GM23338 (cell line): ENCODE measurements at regions not wholly inside any gene's neighbourhood (a gene's known extent, or its start where the extent isn't known, plus 50 kb on each side); places are given as distances from the start of the nearest gene placed in this dataset.

Experiments
- EZH2 ChIP-seq: fragments of 200-600 bp; sonication (generic); IDR thresholded peaks from one replicate; pipeline ENCODE4 v1.8.0; 2017; ENCODE audit warnings: antibody characterized with exemption, mild to moderate bottlenecking, low read depth; ENCODE audit not compliant: unreplicated experiment
- EZH2phosphoT487 ChIP-seq: fragments of 200-600 bp; sonication (generic); IDR thresholded peaks from one replicate; pipeline ENCODE4 v1.8.1; 2018; ENCODE audit warnings: antibody characterized with exemption; ENCODE audit not compliant: unreplicated experiment
- JUNB ChIP-seq: IDR thresholded peaks from one replicate; pipeline ENCODE4 v1.6.1; 2016; ENCODE audit warnings: antibody characterized with exemption; ENCODE audit not compliant: unreplicated experiment
- POLR2AphosphoS5 ChIP-seq: IDR thresholded peaks from 2 replicates; pipeline ENCODE4 v1.6.1; 2016; ENCODE audit warnings: antibody characterized with exemption, low read depth
- ZNF331 ChIP-seq: fragments of 250-450 bp; sonication (Bioruptor Pico); IDR thresholded peaks from 2 replicates; pipeline ENCODE4 v1.5.0; 2020; ENCODE audit warnings: low read depth, mild to moderate bottlenecking, moderate library complexity
- TF ChIP-seq, protein P1 (sequence below), 2 experiments: fragments of 200-600 bp in 1 of 2; sonication (generic) in 1 of 2; conservative IDR thresholded peaks; 2 replicates each; pipeline versions ENCODE4 v1.5.1 to v1.6.1; 2016 to 2017; ENCODE audit warnings: antibody characterized with exemption in 2 of 2, low read depth in 2 of 2, mild to moderate bottlenecking in 2 of 2, moderate library complexity in 1 of 2
- TF ChIP-seq, protein P2 (sequence below): IDR thresholded peaks from one replicate; pipeline ENCODE4 v1.6.1; 2018; ENCODE audit warnings: antibody characterized with exemption; ENCODE audit not compliant: unreplicated experiment
- TF ChIP-seq, protein P3 (sequence below): IDR thresholded peaks from 2 replicates; pipeline ENCODE4 v1.6.1; 2016; ENCODE audit warnings: antibody characterized with exemption

DNA sequence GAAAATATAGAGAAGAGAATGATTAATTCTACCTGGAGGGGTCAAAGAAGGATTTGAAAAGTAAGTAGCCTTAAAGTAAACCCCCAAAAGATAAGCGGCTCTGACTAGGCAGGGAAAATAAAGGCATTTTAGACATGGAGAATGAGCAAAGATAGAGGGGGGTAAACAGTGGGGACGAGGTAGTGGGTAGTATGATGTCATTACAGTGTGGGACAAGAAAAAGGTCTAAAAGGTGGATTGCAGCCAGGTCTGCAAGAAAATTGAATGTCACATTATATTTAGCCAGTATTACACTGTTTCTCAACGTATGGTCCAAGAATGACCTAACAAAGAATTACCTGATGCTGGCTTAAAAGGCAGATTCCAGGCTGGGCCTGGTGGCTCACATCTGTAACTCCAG, 55.8 kb upstream of the CIT start:
- TF ChIP-seq, protein P1, sequence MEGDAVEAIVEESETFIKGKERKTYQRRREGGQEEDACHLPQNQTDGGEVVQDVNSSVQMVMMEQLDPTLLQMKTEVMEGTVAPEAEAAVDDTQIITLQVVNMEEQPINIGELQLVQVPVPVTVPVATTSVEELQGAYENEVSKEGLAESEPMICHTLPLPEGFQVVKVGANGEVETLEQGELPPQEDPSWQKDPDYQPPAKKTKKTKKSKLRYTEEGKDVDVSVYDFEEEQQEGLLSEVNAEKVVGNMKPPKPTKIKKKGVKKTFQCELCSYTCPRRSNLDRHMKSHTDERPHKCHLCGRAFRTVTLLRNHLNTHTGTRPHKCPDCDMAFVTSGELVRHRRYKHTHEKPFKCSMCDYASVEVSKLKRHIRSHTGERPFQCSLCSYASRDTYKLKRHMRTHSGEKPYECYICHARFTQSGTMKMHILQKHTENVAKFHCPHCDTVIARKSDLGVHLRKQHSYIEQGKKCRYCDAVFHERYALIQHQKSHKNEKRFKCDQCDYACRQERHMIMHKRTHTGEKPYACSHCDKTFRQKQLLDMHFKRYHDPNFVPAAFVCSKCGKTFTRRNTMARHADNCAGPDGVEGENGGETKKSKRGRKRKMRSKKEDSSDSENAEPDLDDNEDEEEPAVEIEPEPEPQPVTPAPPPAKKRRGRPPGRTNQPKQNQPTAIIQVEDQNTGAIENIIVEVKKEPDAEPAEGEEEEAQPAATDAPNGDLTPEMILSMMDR (conservative IDR thresholded peaks at IDR 0.05; ENCODE audit: low read depth in 2 of 2): no peak
- no peak for TF ChIP-seq EZH2phosphoT487
- no peak for TF ChIP-seq JUNB
- no peak for TF ChIP-seq EZH2
- TF ChIP-seq, protein P2, sequence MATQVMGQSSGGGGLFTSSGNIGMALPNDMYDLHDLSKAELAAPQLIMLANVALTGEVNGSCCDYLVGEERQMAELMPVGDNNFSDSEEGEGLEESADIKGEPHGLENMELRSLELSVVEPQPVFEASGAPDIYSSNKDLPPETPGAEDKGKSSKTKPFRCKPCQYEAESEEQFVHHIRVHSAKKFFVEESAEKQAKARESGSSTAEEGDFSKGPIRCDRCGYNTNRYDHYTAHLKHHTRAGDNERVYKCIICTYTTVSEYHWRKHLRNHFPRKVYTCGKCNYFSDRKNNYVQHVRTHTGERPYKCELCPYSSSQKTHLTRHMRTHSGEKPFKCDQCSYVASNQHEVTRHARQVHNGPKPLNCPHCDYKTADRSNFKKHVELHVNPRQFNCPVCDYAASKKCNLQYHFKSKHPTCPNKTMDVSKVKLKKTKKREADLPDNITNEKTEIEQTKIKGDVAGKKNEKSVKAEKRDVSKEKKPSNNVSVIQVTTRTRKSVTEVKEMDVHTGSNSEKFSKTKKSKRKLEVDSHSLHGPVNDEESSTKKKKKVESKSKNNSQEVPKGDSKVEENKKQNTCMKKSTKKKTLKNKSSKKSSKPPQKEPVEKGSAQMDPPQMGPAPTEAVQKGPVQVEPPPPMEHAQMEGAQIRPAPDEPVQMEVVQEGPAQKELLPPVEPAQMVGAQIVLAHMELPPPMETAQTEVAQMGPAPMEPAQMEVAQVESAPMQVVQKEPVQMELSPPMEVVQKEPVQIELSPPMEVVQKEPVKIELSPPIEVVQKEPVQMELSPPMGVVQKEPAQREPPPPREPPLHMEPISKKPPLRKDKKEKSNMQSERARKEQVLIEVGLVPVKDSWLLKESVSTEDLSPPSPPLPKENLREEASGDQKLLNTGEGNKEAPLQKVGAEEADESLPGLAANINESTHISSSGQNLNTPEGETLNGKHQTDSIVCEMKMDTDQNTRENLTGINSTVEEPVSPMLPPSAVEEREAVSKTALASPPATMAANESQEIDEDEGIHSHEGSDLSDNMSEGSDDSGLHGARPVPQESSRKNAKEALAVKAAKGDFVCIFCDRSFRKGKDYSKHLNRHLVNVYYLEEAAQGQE: no peak
- TF ChIP-seq POLR2AphosphoS5: no peak
- no peak for TF ChIP-seq ZNF331
- TF ChIP-seq, protein P3, sequence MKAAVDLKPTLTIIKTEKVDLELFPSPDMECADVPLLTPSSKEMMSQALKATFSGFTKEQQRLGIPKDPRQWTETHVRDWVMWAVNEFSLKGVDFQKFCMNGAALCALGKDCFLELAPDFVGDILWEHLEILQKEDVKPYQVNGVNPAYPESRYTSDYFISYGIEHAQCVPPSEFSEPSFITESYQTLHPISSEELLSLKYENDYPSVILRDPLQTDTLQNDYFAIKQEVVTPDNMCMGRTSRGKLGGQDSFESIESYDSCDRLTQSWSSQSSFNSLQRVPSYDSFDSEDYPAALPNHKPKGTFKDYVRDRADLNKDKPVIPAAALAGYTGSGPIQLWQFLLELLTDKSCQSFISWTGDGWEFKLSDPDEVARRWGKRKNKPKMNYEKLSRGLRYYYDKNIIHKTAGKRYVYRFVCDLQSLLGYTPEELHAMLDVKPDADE: no peak
